HCT116 (cell line): ENCODE measurements at regions not wholly inside any gene's neighbourhood (a gene's known extent, or its start where the extent isn't known, plus 50 kb on each side); places are given as distances from the start of the nearest gene placed in this dataset.

Experiments
- ATAC-seq: fragments of 200-7000 bp; cut with Tn5 transposase; 2 replicates; pipeline ENCODE4 v1.9.1; 2020; ENCODE audit warnings: mild to moderate bottlenecking, moderate library complexity
- BruUV-seq: library from RNA; stranded (reverse); fragments of 400-500 nt; replicated peaks from 2 replicates; lab custom pipeline; 2021; lab: Mats Ljungman, UMichigan
- CTCF ChIA-PET: fragments of 300-600 bp; sonication (Branson Sonifier 250); formaldehyde crosslinking; loops from one replicate; lab custom pipeline; 2021; ENCODE audit warnings: antibody characterized with exemption; lab: Charles Lee
- POLR2A ChIA-PET: fragments of 300-600, 350-600 bp; sonication (Branson Sonifier 250); formaldehyde crosslinking; loops from one replicate; lab custom pipeline; 2021; ENCODE audit warnings: antibody characterized with exemption; lab: Charles Lee
- RAD21 ChIA-PET, 2 experiments: fragments of 300-600 bp; sonication (Branson Sonifier 250); formaldehyde crosslinking; loops; one replicate each; lab custom pipeline; 2023; ENCODE audit warnings: low total read pairs in 2 of 2; ENCODE audit not compliant: uncharacterized antibody in 2 of 2, unreplicated experiment in 2 of 2, low non-redundant PET in 1 of 2; lab: Charles Lee
- DNase-seq: peaks from one replicate; pipeline ENCODE4 v3.0.0-alpha.2; 2010; ENCODE audit warnings: low read depth, low spot score
- H2AFZ ChIP-seq: fragments of 200-600 bp; shearing (Covaris generic), sonication (generic); 2 replicates; pipeline ENCODE4 v1.6.1; 2017; ENCODE audit warnings: low read depth, mixed run types, mixed read lengths, antibody characterized with exemption, low read length; ENCODE audit not compliant: poor library complexity, severe bottlenecking
- H3K27ac ChIP-seq: 2 replicates; pipeline ENCODE4 v1.5.1; 2012; ENCODE audit warnings: low read depth, low read length
- H3K27me3 ChIP-seq: fragments of 200-600 bp; sonication (generic); 2 replicates; pipeline ENCODE4 v1.6.1; 2016; ENCODE audit warnings: mixed run types, low read length, mixed read lengths; ENCODE audit not compliant: insufficient read depth
- H3K36me3 ChIP-seq, 2 experiments: fragments of 200-500 bp in 1 of 2; fragments of 200-600 bp in 1 of 2; sonication (Bioruptor generic) in 1 of 2; sonication (generic) in 1 of 2; 2 replicates each; pipeline versions ENCODE4 v1.5.1 to v1.6.1; 2014 to 2016; ENCODE audit warnings: low read length in 2 of 2, inconsistent platforms in 1 of 2, mixed read lengths in 1 of 2, mixed run types in 1 of 2; ENCODE audit not compliant: insufficient read depth in 2 of 2, control insufficient read depth in 1 of 2
- H3K4me1 ChIP-seq, 2 experiments: fragments of 200-600 bp in 1 of 2; sonication (generic) in 1 of 2; 2 replicates each; pipeline versions ENCODE4 v1.5.1 to v1.6.1; 2012 to 2017; ENCODE audit warnings: low read length in 2 of 2, inconsistent platforms in 1 of 2, mild to moderate bottlenecking in 1 of 2, mixed read lengths in 1 of 2, mixed run types in 1 of 2, moderate library complexity in 1 of 2; ENCODE audit not compliant: insufficient read depth in 2 of 2, control insufficient read depth in 1 of 2
- H3K4me2 ChIP-seq: fragments of 200-600 bp; sonication (generic); 2 replicates; pipeline ENCODE4 v1.6.1; 2017; ENCODE audit warnings: mixed run types, low read length, mixed read lengths
- H3K4me3 ChIP-seq, 2 experiments: fragments of 200-600 bp in 1 of 2; sonication (generic) in 1 of 2; replicated peaks in 1 of 2; 2 replicates each; pipeline ENCODE4 v1.5.1; 2011 to 2016; ENCODE audit warnings: low read length in 2 of 2, control low read depth in 1 of 2, low read depth in 1 of 2, mild to moderate bottlenecking in 1 of 2, mixed read lengths in 1 of 2, mixed run types in 1 of 2
- H3K79me2 ChIP-seq: fragments of 200-600 bp; sonication (generic); 2 replicates; pipeline ENCODE4 v1.6.1; 2017; ENCODE audit warnings: mild to moderate bottlenecking, mixed run types, low read length, moderate library complexity, mixed read lengths; ENCODE audit not compliant: insufficient read depth
- H3K9ac ChIP-seq: fragments of 200-600 bp; sonication (generic); 2 replicates; pipeline ENCODE4 v1.6.1; 2016; ENCODE audit warnings: low read length, mixed read lengths
- H3K9me2 ChIP-seq: fragments of 200-600 bp; sonication (generic), shearing (Covaris generic); 2 replicates; pipeline ENCODE4 v1.6.1; 2017; ENCODE audit warnings: mixed run types, mild to moderate bottlenecking, moderate library complexity; ENCODE audit not compliant: insufficient read depth
- H3K9me3 ChIP-seq, 2 experiments: fragments of 200-500 bp in 1 of 2; fragments of 200-600 bp in 1 of 2; sonication (Bioruptor generic) in 1 of 2; sonication (generic) in 1 of 2; 2 replicates each; pipeline ENCODE4 v1.6.1; 2014 to 2017; ENCODE audit warnings: low read length in 2 of 2, mixed read lengths in 2 of 2, inconsistent platforms in 1 of 2, low read depth in 1 of 2, mild to moderate bottlenecking in 1 of 2, mixed run types in 1 of 2, moderate library complexity in 1 of 2; ENCODE audit not compliant: control insufficient read depth in 1 of 2, insufficient read depth in 1 of 2
- H4K20me1 ChIP-seq: fragments of 200-600 bp; sonication (generic), shearing (Covaris generic); 2 replicates; pipeline ENCODE4 v1.6.1; 2017; ENCODE audit warnings: mixed run types, mild to moderate bottlenecking, moderate library complexity; ENCODE audit not compliant: insufficient read depth
- CBX3 ChIP-seq: IDR thresholded peaks from 2 replicates; pipeline ENCODE4 v1.6.1; 2012; ENCODE audit warnings: low read depth
- CEBPB ChIP-seq: IDR thresholded peaks from 2 replicates; pipeline ENCODE4 v1.6.1; 2012; ENCODE audit warnings: low read depth
- EGR1 ChIP-seq: IDR thresholded peaks from 2 replicates; pipeline ENCODE4 v1.6.1; 2012; ENCODE audit warnings: low read depth
- ELF1 ChIP-seq: IDR thresholded peaks from 2 replicates; pipeline ENCODE4 v1.6.1; 2012; ENCODE audit warnings: low read depth, borderline replicate concordance
- EZH2 ChIP-seq: fragments of 200-600 bp; sonication (generic); IDR thresholded peaks from 2 replicates; pipeline ENCODE4 v1.6.1; 2017; ENCODE audit warnings: antibody characterized with exemption, mixed run types
- EZH2phosphoT487 ChIP-seq: fragments of 200-600 bp; IDR thresholded peaks from 2 replicates; pipeline ENCODE4 v1.6.1; 2018; ENCODE audit warnings: antibody characterized with exemption, borderline replicate concordance
- JUND ChIP-seq: IDR thresholded peaks from 2 replicates; pipeline ENCODE4 v1.6.1; 2012
- POLR2A ChIP-seq: IDR thresholded peaks from 2 replicates; pipeline ENCODE4 v1.7.0; 2011; ENCODE audit warnings: borderline replicate concordance; ENCODE audit not compliant: insufficient read depth, insufficient read length; ENCODE audit errors: extremely low read depth
- POLR2AphosphoS5 ChIP-seq: IDR thresholded peaks from 2 replicates; pipeline ENCODE4 v1.6.1; 2011; ENCODE audit warnings: mild to moderate bottlenecking, low read depth, low read length, moderate library complexity
- SP1 ChIP-seq: IDR thresholded peaks from 2 replicates; pipeline ENCODE4 v1.6.1; 2012; ENCODE audit warnings: low read depth
- SRF ChIP-seq: IDR thresholded peaks from 2 replicates; pipeline ENCODE4 v1.6.1; 2012; ENCODE audit warnings: low read depth
- TCF7L2 ChIP-seq: IDR thresholded peaks from 2 replicates; pipeline ENCODE4 v1.7.0; 2011; ENCODE audit warnings: borderline replicate concordance, inconsistent platforms; ENCODE audit not compliant: insufficient read depth, insufficient read length; ENCODE audit errors: extremely low read depth
- ZFX ChIP-seq: fragments of 450-650 bp; IDR thresholded peaks from 2 replicates; pipeline ENCODE4 v1.6.1; 2017
- ZNF274 ChIP-seq: fragments of 200-500 bp; sonication (Bioruptor generic); IDR thresholded peaks from 2 replicates; pipeline ENCODE4 v1.6.1; 2014; ENCODE audit warnings: mild to moderate bottlenecking, low read depth, low read length, inconsistent platforms
- intact Hi-C: fragments of 100-400 bp; cut with micrococcal nuclease; formaldehyde crosslinking; loops from 2 replicates; pipeline ENCODE4 v1.10.0; 2022
- TF ChIP-seq, protein P1 (sequence below): IDR thresholded peaks from 2 replicates; pipeline ENCODE4 v1.6.1; 2012; ENCODE audit warnings: low read depth
- TF ChIP-seq, protein P2 (sequence below): IDR thresholded peaks from 2 replicates; pipeline ENCODE4 v1.6.1; 2011; ENCODE audit warnings: mild to moderate bottlenecking, low read length, moderate library complexity; ENCODE audit not compliant: insufficient replicate concordance; ENCODE audit errors: extremely low read depth
- TF ChIP-seq, protein P3 (sequence below): IDR thresholded peaks from 2 replicates; pipeline ENCODE4 v1.6.1; 2012
- TF ChIP-seq, protein P4 (sequence below): IDR thresholded peaks from 2 replicates; pipeline ENCODE4 v1.6.1; 2012

DNA sequence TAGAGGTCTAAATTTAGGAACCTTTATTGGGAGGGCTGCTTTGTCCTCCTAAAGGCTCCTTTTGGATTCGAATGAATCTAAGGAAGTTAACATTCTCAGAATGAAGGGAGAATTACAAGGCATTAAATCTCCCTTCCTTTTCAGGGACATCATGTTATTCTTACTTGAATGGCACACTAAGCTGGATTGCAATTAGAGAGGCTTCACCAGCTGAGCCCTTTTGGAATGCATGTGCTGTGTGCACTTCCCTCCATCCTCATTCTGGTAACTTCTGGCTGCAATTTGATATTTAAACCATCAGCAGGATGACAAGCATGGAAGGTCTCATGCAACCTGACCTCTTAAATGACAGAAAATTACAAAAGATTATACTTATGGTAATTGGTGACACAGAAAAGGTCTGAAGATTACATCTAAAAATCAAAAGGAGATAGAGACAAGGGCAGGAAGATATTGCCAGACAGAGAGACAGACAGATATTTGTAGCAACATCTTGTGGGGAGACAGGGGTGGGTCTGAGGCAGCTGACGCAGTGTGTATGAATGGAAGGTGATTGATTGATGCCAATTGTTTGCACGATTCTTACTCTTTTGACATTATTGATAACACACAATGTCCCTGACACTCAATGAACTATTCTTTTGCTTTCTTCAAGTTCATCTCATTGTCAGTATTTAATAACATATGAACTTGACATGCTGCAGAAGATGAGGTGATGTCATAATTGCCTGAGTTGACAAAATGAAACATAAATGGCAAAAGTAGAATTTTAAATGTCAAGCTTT is 570.8 kb upstream of the GYPC start (continued):
- TF ChIP-seq, protein P1, sequence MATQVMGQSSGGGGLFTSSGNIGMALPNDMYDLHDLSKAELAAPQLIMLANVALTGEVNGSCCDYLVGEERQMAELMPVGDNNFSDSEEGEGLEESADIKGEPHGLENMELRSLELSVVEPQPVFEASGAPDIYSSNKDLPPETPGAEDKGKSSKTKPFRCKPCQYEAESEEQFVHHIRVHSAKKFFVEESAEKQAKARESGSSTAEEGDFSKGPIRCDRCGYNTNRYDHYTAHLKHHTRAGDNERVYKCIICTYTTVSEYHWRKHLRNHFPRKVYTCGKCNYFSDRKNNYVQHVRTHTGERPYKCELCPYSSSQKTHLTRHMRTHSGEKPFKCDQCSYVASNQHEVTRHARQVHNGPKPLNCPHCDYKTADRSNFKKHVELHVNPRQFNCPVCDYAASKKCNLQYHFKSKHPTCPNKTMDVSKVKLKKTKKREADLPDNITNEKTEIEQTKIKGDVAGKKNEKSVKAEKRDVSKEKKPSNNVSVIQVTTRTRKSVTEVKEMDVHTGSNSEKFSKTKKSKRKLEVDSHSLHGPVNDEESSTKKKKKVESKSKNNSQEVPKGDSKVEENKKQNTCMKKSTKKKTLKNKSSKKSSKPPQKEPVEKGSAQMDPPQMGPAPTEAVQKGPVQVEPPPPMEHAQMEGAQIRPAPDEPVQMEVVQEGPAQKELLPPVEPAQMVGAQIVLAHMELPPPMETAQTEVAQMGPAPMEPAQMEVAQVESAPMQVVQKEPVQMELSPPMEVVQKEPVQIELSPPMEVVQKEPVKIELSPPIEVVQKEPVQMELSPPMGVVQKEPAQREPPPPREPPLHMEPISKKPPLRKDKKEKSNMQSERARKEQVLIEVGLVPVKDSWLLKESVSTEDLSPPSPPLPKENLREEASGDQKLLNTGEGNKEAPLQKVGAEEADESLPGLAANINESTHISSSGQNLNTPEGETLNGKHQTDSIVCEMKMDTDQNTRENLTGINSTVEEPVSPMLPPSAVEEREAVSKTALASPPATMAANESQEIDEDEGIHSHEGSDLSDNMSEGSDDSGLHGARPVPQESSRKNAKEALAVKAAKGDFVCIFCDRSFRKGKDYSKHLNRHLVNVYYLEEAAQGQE: no peak
- no peak for TF ChIP-seq CEBPB
- TF ChIP-seq TCF7L2: no peak
- no peak for TF ChIP-seq CBX3
- no peak for TF ChIP-seq ELF1

DNA sequence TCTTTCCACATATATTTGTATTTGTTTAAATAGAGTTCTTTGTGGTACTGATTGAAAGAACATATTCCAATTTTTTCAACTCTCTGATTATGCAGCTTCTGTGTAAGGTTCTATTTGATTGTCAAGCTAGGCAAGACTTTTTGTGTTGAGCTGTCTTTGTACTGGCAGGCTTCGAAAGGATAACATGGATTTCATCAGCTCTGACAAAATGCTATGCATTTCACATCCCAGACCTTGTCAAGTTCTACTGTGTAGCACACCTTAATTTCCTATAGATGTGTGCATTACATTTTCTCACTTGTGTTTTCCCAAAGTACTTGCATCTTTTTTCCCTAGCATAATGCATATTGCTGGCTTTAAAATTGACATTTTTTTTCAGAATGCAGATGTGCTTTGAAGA is 555.0 kb upstream of the GYPC start:
- no peak overlapping the region for H3K9ac ChIP-seq
- H3K27me3 ChIP-seq: no peaks in the 10 kb centered on the region
- CTCF ChIA-PET: no interaction called here
- ATAC-seq (no peak), DNase-seq (no peak)
- peaks cover 2 to 10% of the 10 kb centered on the region in 2 experiments; a peak in 2 of 4 replicates for H3K9me3 ChIP-seq
- H3K9me2 ChIP-seq: no peaks in the 10 kb centered on the region
- H3K4me2 ChIP-seq: no peak overlapping the region
- no peaks in the 10 kb centered on the region for H3K4me1 ChIP-seq
- H3K27ac ChIP-seq: no peak overlapping the region
- no peak overlapping the region for H3K4me3 ChIP-seq
- H4K20me1 ChIP-seq: no peaks in the 10 kb centered on the region
- H3K79me2 ChIP-seq: no peaks in the 10 kb centered on the region
- no peaks in the 10 kb centered on the region for H3K36me3 ChIP-seq
- POLR2A ChIA-PET: no interaction called here
- BruUV-seq: no TSS peak
- RAD21 ChIA-PET: no interaction called here
- intact Hi-C loops: no loop called here
- no peak overlapping the region for H2AFZ ChIP-seq
- TF ChIP-seq ZFX: no peak
- TF ChIP-seq EGR1: no peak
- no peak for TF ChIP-seq EZH2
- TF ChIP-seq, protein P2, sequence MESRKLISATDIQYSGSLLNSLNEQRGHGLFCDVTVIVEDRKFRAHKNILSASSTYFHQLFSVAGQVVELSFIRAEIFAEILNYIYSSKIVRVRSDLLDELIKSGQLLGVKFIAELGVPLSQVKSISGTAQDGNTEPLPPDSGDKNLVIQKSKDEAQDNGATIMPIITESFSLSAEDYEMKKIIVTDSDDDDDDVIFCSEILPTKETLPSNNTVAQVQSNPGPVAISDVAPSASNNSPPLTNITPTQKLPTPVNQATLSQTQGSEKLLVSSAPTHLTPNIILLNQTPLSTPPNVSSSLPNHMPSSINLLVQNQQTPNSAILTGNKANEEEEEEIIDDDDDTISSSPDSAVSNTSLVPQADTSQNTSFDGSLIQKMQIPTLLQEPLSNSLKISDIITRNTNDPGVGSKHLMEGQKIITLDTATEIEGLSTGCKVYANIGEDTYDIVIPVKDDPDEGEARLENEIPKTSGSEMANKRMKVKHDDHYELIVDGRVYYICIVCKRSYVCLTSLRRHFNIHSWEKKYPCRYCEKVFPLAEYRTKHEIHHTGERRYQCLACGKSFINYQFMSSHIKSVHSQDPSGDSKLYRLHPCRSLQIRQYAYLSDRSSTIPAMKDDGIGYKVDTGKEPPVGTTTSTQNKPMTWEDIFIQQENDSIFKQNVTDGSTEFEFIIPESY: no peak
- TF ChIP-seq, protein P3, sequence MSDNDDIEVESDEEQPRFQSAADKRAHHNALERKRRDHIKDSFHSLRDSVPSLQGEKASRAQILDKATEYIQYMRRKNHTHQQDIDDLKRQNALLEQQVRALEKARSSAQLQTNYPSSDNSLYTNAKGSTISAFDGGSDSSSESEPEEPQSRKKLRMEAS: no peak
- no peak for TF ChIP-seq POLR2A
- TF ChIP-seq EZH2phosphoT487: no peak
- TF ChIP-seq POLR2AphosphoS5: no peak
- no peak for TF ChIP-seq SP1
- TF ChIP-seq CBX3: no peak
- no peak for TF ChIP-seq ELF1
- TF ChIP-seq, protein P4, sequence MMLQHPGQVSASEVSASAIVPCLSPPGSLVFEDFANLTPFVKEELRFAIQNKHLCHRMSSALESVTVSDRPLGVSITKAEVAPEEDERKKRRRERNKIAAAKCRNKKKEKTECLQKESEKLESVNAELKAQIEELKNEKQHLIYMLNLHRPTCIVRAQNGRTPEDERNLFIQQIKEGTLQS: no peak
- no peak for TF ChIP-seq JUND
- no peak for TF ChIP-seq ZNF274
- no peak for TF ChIP-seq CEBPB
- TF ChIP-seq SRF: no peak
